GM12891 (cell line): ENCODE measurements at regions not wholly inside any gene's neighbourhood (a gene's known extent, or its start where the extent isn't known, plus 50 kb on each side); places are given as distances from the start of the nearest gene placed in this dataset.
A peak's percentile ranks its signal among the peaks of the same experiment; 100 is the strongest.

Source experiments
- DNase-seq: peaks from one replicate; pipeline ENCODE4 v3.0.0; 2011; ENCODE audit warnings: low spot score; ENCODE audit not compliant: insufficient read length
- FAIRE-seq: peaks from 2 replicates; lab custom pipeline; 2011; peaks lifted over from hg19 to GRCh38; lab: Jason Lieb, UNC
- PAX5 ChIP-seq: IDR thresholded peaks from 2 replicates; pipeline ENCODE4 v1.6.1; 2011; ENCODE audit warnings: low read length, moderate library complexity, mild to moderate bottlenecking; ENCODE audit not compliant: insufficient read depth, severe bottlenecking
- POLR2A ChIP-seq: IDR thresholded peaks from 2 replicates; pipeline ENCODE4 v1.6.1; 2011; ENCODE audit warnings: low read depth, low read length, control low read depth
- POLR2AphosphoS5 ChIP-seq: IDR thresholded peaks from 2 replicates; pipeline ENCODE4 v1.6.1; 2011; ENCODE audit warnings: low read depth, low read length, control low read depth
- POU2F2 ChIP-seq: IDR thresholded peaks from 2 replicates; pipeline ENCODE4 v1.6.1; 2011; ENCODE audit warnings: low read depth, mild to moderate bottlenecking, control low read depth, low read length, moderate library complexity
- SPI1 ChIP-seq: IDR thresholded peaks from 2 replicates; pipeline ENCODE4 v1.6.1; 2011; ENCODE audit warnings: low read depth, low read length, control low read depth
- TAF1 ChIP-seq: IDR thresholded peaks from 2 replicates; pipeline ENCODE4 v1.6.1; 2011; ENCODE audit warnings: low read depth, low read length, control low read depth

DNA sequence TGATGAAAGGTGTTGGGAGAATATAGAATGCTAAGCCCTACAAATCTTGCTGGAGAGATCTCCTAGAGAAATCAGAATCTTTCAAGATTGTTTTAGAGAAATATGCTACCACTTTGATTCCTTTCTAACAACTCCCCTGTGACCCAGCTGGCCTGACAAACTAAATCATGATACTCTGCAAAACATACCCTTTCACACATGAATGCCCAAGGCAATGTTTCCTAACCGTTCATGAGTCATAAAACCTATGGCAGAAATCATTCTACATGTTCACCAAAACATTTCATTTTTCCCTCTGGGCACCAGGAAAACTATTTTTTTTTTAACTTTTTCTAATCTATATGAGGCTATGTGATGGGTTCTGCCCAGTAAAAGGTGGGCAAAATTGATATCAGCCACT is 77.8 kb upstream of the SETBP1 start:
- DNase-seq, result no peak
- peak; percentile 59 for FAIRE-seq
- TF ChIP-seq SPI1 (no peak), TAF1 (no peak), POU2F2 (no peak)

DNA sequence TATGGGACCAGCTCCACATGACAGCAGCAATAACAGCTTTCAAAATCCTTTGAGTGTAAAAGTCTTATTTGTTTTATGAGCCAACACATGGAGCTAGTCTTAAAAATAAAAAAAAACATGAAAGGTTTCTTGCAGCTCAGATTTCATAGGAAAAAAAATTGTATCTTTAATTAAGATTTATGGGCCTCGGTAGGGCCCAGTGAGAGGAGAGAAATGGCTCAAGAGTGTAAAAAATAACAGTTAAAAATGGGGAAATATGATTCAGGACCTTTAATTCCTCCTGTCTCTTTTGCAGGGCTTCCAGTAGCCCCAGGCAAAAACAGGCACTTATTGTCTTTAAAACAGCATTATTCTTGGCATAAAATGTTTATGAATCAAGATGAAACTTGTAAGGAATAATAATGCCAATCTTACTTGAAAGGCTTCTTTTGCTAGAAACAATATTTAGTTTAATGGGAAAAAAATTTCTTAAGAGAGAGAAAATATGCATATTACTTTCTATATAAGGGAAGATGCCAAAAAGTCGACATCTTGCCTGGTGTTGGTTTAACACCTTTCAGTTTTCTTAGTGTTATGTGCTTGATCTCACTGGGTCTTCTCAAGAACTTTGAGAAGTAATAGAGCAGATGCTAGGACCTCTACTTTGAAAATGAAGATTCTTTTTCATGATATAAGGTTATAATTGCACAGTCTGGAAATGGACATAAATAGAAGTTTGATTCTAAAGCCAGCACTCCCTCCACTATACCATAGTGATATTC is 71.3 kb upstream of the SETBP1 start:
- DNase-seq (no peak), FAIRE-seq (no peak)
- TF ChIP-seq POU2F2, result no peak
- no peak for TF ChIP-seq POLR2A
- no peak for TF ChIP-seq PAX5
- TF ChIP-seq SPI1, result no peak
- no peak for TF ChIP-seq POLR2AphosphoS5
- TF ChIP-seq TAF1, result no peak

GRCh38 chr18:44620812-44621211 is 59.9 kb upstream of the SETBP1 start:
- TF ChIP-seq POLR2AphosphoS5 (no peak), SPI1 (no peak), TAF1 (no peak), POLR2A (no peak), POU2F2 (no peak), PAX5 (no peak)
- FAIRE-seq (no peak), DNase-seq (no peak)

- TF ChIP-seq TAF1 (no peak), SPI1 (no peak)
- no peak for DNase-seq
- no peak for FAIRE-seq
Measured at GRCh38 chr18:44624052-44624451, 56.6 kb upstream of the SETBP1 start.

- DNase-seq (no peak), FAIRE-seq (no peak)
- TF ChIP-seq SPI1 (no peak), POU2F2 (no peak), PAX5 (no peak), POLR2AphosphoS5 (no peak), POLR2A (no peak), TAF1 (no peak)
Measured at GRCh38 chr18:44625386-44625785, 55.3 kb upstream of the SETBP1 start.

- DNase-seq (no peak), FAIRE-seq (no peak)
- TF ChIP-seq PAX5 (no peak), TAF1 (no peak), POLR2A (no peak), POLR2AphosphoS5 (no peak), POU2F2 (no peak), SPI1 (no peak)
Measured at GRCh38 chr18:44626236-44626635, 54.5 kb upstream of the SETBP1 start.

DNA sequence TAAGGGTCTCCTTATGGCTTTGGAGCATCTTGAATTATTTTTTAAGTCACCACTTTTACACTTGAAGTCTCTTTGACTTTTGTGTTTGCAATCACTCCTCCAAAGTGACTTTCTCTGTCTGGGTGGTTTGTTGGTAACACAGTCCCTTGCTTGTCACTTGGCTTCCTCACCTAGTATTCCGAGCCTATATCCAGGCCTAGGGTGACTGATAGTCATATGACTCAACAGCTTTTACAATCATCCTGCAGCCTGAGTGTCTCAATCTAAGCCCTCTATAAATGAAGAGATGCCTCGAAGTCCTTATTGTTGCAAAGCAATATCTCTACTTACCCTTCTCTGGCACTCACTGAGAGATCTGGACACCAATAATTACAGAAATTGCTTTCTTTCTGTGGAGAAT is 53.9 kb upstream of the SETBP1 start:
- TF ChIP-seq POLR2A (no peak), POU2F2 (no peak), PAX5 (no peak), POLR2AphosphoS5 (no peak)
- DNase-seq (no peak), FAIRE-seq (no peak)

DNA sequence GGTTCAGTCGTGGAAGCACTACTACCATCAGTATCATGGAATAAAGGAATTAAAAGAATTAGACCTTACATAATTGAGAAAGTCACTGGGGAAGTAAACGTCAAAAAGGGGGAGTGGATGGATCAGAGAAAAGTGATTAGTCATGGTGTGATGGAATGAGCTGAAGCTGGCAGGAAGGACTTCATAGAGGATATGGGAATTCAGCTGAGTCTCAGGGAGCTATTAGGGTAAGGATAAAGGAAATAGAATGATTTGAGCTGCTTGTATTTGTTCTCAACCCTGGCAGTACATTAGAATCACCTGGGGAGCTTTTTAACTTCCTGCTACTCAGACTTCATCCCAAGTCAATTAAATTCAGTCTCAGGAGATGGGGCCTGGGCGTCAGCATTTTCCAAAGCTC is 53.4 kb upstream of the SETBP1 start:
- FAIRE-seq (no peak), DNase-seq (no peak)
- TF ChIP-seq PAX5 (no peak), POLR2AphosphoS5 (no peak), POU2F2 (no peak), POLR2A (no peak)

- FAIRE-seq (no peak), DNase-seq (no peak)
- TF ChIP-seq POU2F2, result no peak
- no peak for TF ChIP-seq PAX5
- TF ChIP-seq POLR2A, result no peak
- TF ChIP-seq TAF1, result no peak
- no peak for TF ChIP-seq POLR2AphosphoS5
- TF ChIP-seq SPI1, result no peak
Measured at GRCh38 chr18:44629406-44629805, 51.3 kb upstream of the SETBP1 start.

DNA sequence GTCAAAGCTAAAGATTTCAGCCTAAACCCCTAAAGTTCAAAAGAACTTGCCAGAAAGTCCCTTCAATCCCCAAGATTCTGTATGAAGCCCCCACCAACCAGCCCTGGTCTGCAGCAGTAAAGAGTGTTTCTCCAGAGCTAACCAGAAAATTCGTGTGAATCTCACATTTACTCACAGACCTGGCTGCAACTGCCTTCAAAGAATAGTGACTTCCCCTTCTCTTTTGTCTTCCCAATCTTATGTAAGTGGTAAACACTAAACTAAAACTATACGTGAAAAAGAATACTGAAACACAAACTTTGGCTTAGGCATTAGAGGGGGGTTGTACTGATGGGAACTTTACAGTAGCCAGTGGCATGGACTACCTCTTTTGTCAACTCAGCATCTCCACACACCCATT is 50.6 kb upstream of the SETBP1 start:
- TF ChIP-seq PAX5 (no peak), POLR2AphosphoS5 (no peak), SPI1 (peak; percentile 45)
- FAIRE-seq (peak; percentile 69), DNase-seq (no peak)
